ENCODE measurements at regions not wholly inside any gene's neighbourhood (a gene's known extent, or its start where the extent isn't known, plus 50 kb on each side); places are given as distances from the start of the nearest gene placed in this dataset.

DNA sequence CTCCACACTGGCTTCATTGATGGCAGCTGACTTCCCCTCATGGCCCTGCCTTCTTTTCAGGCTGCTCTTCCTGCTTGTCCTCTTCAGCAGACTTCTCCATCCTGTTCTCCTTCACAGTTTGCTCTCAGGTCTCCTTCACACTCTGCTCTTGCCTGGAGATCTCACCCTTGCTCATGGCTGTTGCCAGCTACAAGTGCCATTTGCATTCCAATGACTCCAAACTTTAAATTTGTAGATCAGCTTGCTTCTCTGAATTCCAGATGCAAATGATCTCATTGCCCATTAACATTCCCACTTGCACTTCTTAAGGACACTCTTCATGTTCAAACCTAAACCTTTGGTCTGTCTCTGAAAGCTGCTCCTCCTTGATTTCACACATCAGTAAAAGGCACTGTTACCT is 343.0 kb downstream of the QKI start:
- no peaks in the 10 kb centered on the region for H3K27me3 ChIP-seq (ENCODE audit: insufficient read depth, low read length)
- H4K20me1 ChIP-seq (ENCODE audit: insufficient read depth, low read length), result no peaks in the 10 kb centered on the region
- H3K9ac ChIP-seq (ENCODE audit: low read length), result no peak overlapping the region
- H3K36me3 ChIP-seq (ENCODE audit: insufficient read depth, low read length), result no peaks in the 10 kb centered on the region
- FAIRE-seq (no peak), DNase-seq (ENCODE audit: low read depth) (no peak)
- TF ChIP-seq, protein P1, sequence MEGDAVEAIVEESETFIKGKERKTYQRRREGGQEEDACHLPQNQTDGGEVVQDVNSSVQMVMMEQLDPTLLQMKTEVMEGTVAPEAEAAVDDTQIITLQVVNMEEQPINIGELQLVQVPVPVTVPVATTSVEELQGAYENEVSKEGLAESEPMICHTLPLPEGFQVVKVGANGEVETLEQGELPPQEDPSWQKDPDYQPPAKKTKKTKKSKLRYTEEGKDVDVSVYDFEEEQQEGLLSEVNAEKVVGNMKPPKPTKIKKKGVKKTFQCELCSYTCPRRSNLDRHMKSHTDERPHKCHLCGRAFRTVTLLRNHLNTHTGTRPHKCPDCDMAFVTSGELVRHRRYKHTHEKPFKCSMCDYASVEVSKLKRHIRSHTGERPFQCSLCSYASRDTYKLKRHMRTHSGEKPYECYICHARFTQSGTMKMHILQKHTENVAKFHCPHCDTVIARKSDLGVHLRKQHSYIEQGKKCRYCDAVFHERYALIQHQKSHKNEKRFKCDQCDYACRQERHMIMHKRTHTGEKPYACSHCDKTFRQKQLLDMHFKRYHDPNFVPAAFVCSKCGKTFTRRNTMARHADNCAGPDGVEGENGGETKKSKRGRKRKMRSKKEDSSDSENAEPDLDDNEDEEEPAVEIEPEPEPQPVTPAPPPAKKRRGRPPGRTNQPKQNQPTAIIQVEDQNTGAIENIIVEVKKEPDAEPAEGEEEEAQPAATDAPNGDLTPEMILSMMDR (IDR thresholded peaks at IDR 0.05; ENCODE audit: insufficient read depth, low read depth, low read length), result no peak
- TF ChIP-seq EZH2 (IDR thresholded peaks at IDR 0.05; ENCODE audit: insufficient read depth, low read length), result no peak
- no peak overlapping the region for H2AFZ ChIP-seq (ENCODE audit: low read depth, low read length)
- H3K4me2 ChIP-seq (ENCODE audit: low read length), result no peak overlapping the region
- Mint-ChIP-seq H3K4me1 (ENCODE audit: low read depth, unreplicated experiment) (peaks cover 18% of the 10 kb centered on the region), H3K4me3 (ENCODE audit: unreplicated experiment) (no peak overlapping the region), H3K27me3 (ENCODE audit: low read depth, unreplicated experiment) (no peaks in the 10 kb centered on the region), H3K27ac (ENCODE audit: unreplicated experiment) (no peak overlapping the region), H3K36me3 (ENCODE audit: low read depth, unreplicated experiment) (no peaks in the 10 kb centered on the region), H3K9me3 (ENCODE audit: unreplicated experiment) (peaks cover 11% of the 10 kb centered on the region)
- no peaks in the 10 kb centered on the region for H3K9me3 ChIP-seq (ENCODE audit: insufficient read depth, low read depth, low read length)
- H3K4me1 ChIP-seq (ENCODE audit: insufficient read depth, low read length), result peaks cover 3% of the 10 kb centered on the region
- no peak overlapping the region for H3K4me3 ChIP-seq (ENCODE audit: insufficient read depth, low read depth, low read length)
- no peak overlapping the region for H3K27ac ChIP-seq (ENCODE audit: low read depth, low read length)
- no peaks in the 10 kb centered on the region for H3K79me2 ChIP-seq (ENCODE audit: insufficient read depth, low read length)

GRCh38 chr6:163756079-163756478 is 341.6 kb downstream of the QKI start:
- H3K36me3 Mint-ChIP-seq (ENCODE audit: low read depth, unreplicated experiment), result no peaks in the 10 kb centered on the region
- H3K4me3 Mint-ChIP-seq (ENCODE audit: unreplicated experiment), result no peak overlapping the region
- Histone ChIP-seq H3K27me3 (ENCODE audit: insufficient read depth, low read length) (no peaks in the 10 kb centered on the region), H3K4me3 (ENCODE audit: insufficient read depth, low read depth, low read length) (no peak overlapping the region), H3K36me3 (ENCODE audit: insufficient read depth, low read length) (no peaks in the 10 kb centered on the region), H3K9me3 (ENCODE audit: insufficient read depth, low read depth, low read length) (no peaks in the 10 kb centered on the region), H2AFZ (ENCODE audit: low read depth, low read length) (no peak overlapping the region), H3K27ac (ENCODE audit: low read depth, low read length) (no peak overlapping the region), H3K4me2 (ENCODE audit: low read length) (no peak overlapping the region), H3K79me2 (ENCODE audit: insufficient read depth, low read length) (no peaks in the 10 kb centered on the region), H3K9ac (ENCODE audit: low read length) (no peak overlapping the region), H3K4me1 (ENCODE audit: insufficient read depth, low read length) (peaks cover 3% of the 10 kb centered on the region), H4K20me1 (ENCODE audit: insufficient read depth, low read length) (no peaks in the 10 kb centered on the region)
- no peak for DNase-seq (ENCODE audit: low read depth)
- peaks cover 12% of the 10 kb centered on the region for H3K9me3 Mint-ChIP-seq (ENCODE audit: unreplicated experiment)
- H3K27ac Mint-ChIP-seq (ENCODE audit: unreplicated experiment), result no peak overlapping the region
- no peaks in the 10 kb centered on the region for H3K27me3 Mint-ChIP-seq (ENCODE audit: low read depth, unreplicated experiment)
- no peak for FAIRE-seq
- TF ChIP-seq EZH2 (IDR thresholded peaks at IDR 0.05; ENCODE audit: insufficient read depth, low read length), result no peak
- TF ChIP-seq, protein P1 (IDR thresholded peaks at IDR 0.05; ENCODE audit: insufficient read depth, low read depth, low read length), result no peak
- H3K4me1 Mint-ChIP-seq (ENCODE audit: low read depth, unreplicated experiment), result peaks cover 18% of the 10 kb centered on the region

DNA sequence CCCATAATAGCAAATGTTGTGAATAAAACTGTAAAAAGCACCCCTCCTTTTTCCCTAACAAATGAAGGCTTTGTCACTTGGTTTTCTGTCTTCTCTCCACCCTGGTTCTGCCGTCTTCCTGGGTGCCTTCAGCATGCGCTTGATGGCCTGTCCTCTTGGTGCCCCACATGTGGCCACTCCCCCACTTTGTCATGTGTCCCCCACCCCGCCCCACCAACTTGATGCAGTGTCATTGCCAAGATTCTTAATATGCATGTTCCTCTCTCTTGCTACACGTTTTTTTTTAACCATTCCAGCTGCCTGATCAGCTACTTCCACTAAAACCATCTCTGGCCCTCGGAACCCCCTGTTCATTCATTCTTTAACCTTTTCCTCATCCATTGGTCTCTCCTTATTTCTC is 340.3 kb downstream of the QKI start:
- no peak overlapping the region for H3K27ac ChIP-seq (ENCODE audit: low read depth, low read length)
- no peak for DNase-seq (ENCODE audit: low read depth)
- TF ChIP-seq EZH2 (IDR thresholded peaks at IDR 0.05; ENCODE audit: insufficient read depth, low read length), result no peak
- TF ChIP-seq, protein P1 (IDR thresholded peaks at IDR 0.05; ENCODE audit: insufficient read depth, low read depth, low read length), result no peak
- Mint-ChIP-seq H3K27ac (ENCODE audit: unreplicated experiment) (no peak overlapping the region), H3K36me3 (ENCODE audit: low read depth, unreplicated experiment) (no peaks in the 10 kb centered on the region), H3K4me3 (ENCODE audit: unreplicated experiment) (no peak overlapping the region), H3K27me3 (ENCODE audit: low read depth, unreplicated experiment) (no peaks in the 10 kb centered on the region), H3K4me1 (ENCODE audit: low read depth, unreplicated experiment) (peaks cover 10% of the 10 kb centered on the region), H3K9me3 (ENCODE audit: unreplicated experiment) (peaks cover 12% of the 10 kb centered on the region)
- peaks cover 3% of the 10 kb centered on the region for H3K4me1 ChIP-seq (ENCODE audit: insufficient read depth, low read length)
- FAIRE-seq, result no peak
- H3K79me2 ChIP-seq (ENCODE audit: insufficient read depth, low read length), result no peaks in the 10 kb centered on the region
- H3K9me3 ChIP-seq (ENCODE audit: insufficient read depth, low read depth, low read length), result no peaks in the 10 kb centered on the region
- H3K4me2 ChIP-seq (ENCODE audit: low read length), result no peak overlapping the region
- no peaks in the 10 kb centered on the region for H4K20me1 ChIP-seq (ENCODE audit: insufficient read depth, low read length)
- no peaks in the 10 kb centered on the region for H3K36me3 ChIP-seq (ENCODE audit: insufficient read depth, low read length)
- no peak overlapping the region for H3K4me3 ChIP-seq (ENCODE audit: insufficient read depth, low read depth, low read length)
- H3K27me3 ChIP-seq (ENCODE audit: insufficient read depth, low read length), result no peaks in the 10 kb centered on the region
- no peak overlapping the region for H2AFZ ChIP-seq (ENCODE audit: low read depth, low read length)
- H3K9ac ChIP-seq (ENCODE audit: low read length), result no peak overlapping the region
